ENCODE measurements at regions not wholly inside any gene's neighbourhood (a gene's known extent, or its start where the extent isn't known, plus 50 kb on each side); places are given as distances from the start of the nearest gene placed in this dataset.
"Not testable (repeated sequence)": the region's sequence is repeated elsewhere in the genome, so short reads cannot be mapped to it uniquely, and the experiment has no call there.

DNA sequence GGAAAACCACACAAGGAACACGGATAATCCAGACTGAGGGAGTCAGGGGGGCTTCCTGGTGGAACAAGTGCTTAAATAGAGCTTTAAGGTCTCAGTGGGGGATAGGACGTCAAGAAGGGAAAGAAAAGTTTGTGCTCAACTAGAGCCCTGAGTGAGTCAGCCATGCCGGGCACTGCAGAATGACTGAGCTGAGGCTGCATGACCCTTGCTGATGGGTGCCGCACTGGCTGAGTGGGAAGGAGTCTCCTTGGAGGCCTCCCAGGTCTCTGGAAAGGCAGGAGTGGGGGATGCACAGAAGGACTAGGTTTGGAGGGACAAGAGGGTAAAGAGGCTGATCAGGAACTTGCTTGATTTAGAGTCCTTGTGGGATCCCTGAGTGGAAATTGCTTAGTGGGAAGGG is 150.3 kb downstream of the RPLP1 start:
- no peak for DNase-seq

DNA sequence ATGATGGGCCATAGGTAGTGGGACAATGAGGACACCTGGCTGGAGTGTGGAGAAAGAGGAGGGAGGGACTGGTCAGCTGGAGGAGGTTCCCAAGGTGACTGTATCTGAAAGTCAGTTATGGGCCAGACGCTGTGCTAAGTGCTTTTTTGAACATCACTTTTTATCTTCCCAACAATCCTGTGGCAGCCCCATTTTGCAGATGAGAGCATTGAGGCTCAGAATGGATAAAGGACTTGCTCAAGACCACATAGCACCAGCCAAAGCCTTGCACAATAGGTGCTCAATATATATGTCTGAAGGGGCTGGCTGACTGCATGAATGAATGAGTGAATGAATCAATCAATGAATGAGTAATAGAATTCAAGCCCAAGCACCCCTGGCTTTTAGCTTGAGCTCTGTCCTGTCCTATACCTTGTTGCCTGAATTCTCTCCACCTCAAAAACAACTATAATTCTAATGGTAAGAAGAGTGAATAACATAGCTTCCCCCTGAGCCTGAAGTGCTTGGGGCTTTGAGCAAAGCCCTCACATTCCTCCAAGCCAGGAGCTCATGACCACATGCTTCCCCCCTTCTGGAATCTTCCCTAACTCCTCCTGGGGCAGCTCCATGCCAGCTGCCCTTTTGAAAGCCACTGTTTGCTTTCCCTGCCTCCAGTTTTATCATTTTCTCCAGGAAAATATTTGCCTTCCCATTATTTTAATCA is 150.9 kb downstream of the RPLP1 start:
- DNase-seq, result no peak

DNA sequence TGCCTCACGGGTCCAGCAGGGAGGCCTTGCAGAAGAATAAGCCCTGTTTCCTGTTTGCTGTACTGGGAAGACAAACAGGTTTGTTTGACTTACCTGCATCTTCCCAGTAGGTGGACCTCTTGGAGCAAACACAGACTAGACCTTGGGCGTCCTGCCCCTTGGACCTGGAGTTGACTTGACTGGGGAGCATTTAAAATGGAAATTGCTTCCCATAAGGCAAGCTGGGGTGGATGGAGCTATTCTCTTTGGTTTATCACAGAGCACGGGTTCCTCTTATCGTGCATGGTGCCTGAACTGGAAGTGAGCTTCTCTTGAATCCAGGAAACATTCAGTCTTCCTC is 151.4 kb downstream of the RPLP1 start:
- peak; percentile 62 for DNase-seq

GRCh38 chr15:69606144-69606543 is 153.5 kb downstream of the RPLP1 start:
- DNase-seq, result no peak

DNA sequence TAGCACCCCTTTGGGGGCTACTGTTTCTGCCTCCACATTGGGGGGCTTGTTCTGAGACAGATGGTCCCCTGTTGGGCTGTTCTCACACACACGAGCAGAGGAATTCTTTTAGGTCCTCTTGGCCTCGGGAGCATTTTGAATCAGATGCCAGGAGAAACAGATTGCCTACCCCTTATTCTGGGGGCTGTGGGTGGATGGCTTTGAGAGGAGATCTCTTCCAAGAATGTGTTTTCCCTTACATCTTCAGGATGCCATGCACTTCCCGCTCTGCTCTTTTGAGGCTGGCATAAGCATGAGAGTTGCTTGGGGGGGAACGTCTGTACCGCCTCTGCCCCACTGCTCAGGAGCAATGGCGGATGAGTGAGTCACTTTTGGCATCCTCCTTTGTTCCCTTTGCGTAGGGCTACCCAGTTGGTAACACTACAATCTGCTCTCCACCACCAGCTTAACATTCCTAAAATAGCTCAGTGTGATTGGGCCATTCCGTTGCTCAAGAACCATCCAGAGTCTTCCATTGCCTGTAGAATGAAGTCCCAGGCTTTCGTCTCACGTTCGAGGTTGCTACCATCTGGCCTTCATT is 154.4 kb downstream of the RPLP1 start:
- DNase-seq, result no peak

GRCh38 chr15:69608661-69609060 is 156.0 kb downstream of the RPLP1 start:
- DNase-seq, result no peak

DNA sequence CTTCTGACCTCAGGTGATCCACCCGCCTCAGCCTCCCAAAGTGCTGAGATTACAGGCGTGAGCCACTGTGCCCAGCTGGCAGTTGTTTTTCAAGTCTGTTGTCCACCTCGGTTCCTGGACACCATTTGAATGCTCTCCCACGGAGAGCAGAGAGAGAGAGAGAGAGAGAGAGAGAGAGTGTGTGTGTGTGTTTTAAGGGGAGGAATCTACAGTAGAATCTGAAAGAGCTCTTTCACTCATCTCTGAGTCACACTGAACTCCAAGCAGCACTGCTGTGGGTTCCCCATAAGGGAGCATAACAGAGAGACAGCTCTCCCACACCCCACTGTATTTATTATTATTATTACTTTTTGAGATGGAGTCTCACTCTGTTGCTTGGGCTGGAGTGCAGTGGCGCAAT is 156.6 kb downstream of the RPLP1 start:
- no peak for DNase-seq

DNA sequence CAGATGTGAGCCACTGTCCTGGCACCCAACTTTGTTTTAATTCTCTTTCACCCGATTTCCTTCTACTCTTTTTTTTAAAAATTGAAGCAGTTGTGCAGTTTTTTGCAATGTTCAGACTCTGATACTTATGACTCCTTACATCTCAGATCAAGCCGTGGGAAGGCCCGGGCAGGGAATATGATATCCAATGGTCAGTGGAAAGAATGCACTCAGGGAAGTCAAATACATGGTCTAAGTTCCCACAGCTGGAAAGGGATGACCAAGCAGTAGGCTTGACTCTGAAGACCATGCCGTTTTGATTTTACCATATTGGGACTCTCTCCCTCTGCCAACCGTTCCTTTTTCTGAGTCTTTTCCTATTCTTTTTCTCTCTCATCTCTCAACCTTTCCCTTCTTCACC is 157.2 kb downstream of the RPLP1 start:
- DNase-seq, result no peak

DNA sequence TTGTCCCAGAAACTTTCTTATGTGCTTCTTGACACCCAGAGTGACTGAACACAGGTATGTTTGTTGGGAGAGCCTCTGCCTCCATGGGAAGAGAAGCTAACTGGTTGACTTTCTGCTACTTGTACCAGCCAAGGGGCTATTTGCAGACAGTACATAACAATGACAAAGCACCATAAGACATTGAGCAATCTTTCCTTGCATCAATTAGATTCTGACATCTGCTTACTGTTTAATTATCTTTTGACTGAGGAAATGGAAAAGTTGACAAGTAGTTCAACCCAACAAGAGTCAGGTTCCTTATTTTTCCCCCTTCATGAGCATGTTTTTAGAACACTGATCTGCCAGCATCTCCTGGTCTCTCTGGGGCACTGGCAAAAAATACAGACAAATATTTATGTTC is 157.7 kb downstream of the RPLP1 start:
- DNase-seq, result no peak

DNA sequence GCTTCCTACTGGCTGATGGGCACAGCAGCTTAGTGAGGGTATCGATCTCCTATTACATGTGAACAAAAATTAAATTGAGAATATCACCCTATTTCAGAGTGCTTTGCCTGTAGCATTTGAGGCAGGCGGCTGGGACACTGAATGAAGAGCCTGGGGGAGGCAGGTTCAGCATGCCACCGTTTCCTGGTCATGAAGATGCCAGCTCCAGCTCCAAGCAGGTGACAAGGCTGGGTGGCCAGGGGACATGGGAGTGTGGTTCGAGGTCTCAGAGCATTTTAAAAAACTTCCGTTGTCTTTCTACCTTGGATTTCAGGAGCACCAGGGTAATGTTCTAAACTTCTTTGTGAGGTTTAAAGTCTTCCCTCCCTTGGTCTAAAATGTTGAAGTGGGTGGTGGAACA is 158.2 kb downstream of the RPLP1 start:
- no peak for DNase-seq

GRCh38 chr15:69612112-69612511 is 159.5 kb downstream of the RPLP1 start:
- DNase-seq, result peak; percentile 87

- no peak for DNase-seq
Measured at GRCh38 chr15:69613182-69613581, 160.6 kb downstream of the RPLP1 start.

DNA sequence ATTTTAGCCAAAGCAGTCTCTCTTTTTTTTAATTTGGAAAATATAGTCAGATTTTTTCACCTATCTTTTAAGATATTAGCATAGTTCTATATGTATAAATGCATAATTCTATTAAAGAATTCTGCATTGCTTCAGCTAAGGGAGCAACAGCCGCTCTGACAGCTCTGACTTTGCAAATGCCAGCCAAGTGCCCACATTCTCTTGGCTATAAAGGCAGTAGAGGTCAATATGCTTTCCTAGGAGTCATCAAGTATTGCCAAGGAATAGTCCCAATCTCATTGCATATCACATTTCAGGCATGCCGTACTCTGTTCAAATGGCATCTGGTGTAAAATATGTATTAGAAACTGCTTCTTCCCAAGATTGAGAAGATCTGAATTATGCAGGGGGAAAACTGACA is 161.4 kb downstream of the RPLP1 start:
- no peak for DNase-seq

DNA sequence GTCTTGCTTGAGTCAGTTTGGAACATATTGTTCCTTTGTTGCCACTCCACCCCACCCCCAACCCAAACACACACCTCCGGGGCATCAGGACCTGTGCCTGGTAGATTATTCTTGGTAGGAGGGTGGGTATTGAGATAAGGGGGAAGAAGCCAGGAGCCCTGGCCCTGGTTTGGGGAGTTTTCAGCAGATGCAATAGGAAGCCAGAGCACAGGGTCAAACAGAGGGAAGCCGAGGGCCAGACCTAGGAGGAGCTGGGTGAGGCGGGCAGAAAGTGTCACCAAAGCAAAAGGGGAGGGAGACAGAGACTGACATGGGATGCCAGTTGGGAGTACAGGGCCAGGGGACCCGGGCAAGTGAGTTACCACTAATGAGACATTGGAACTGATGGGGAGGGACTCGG is 163.1 kb downstream of the RPLP1 start:
- no peak for DNase-seq

DNA sequence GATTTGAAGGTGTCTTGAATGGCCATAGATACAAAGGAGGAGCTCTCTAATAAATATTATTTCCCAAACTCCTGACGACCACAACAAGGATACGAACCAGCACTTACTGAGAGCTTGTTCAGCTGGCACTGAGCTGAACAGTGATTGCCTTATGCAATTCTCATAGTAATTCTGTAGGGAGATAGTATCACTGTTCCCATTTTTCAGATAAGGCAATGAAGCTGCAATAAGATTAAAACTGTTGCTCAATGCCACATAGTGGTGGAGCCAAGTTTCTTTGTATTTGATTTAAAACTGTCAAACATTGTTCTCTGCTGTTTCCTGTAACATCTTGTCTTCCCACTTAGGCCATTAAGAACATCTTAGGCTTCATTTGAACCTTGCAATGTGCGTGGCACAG is 163.9 kb downstream of the RPLP1 start:
- DNase-seq, result no peak

DNA sequence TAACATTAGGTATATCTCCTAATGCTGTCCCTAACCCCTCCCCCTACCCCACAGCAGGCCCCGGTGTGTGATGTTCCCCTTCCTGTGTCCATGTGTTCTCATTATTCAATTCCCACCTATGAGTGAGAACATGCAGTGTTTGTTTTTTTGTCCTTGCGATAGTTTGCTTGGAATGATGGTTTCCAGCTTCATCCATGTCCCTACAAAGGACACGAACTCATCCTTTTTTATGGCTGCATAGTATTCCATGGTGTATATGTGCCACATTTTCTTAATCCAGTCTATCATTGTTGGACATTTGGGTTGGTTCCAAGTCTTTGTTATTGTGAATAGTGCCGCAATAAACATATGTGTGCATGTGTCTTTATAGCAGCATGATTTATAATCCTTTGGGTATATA is 164.5 kb downstream of the RPLP1 start:
- DNase-seq, result not testable (repeated sequence)

- no peak for DNase-seq
Measured at GRCh38 chr15:69623392-69624154, 171.0 kb downstream of the RPLP1 start.

DNA sequence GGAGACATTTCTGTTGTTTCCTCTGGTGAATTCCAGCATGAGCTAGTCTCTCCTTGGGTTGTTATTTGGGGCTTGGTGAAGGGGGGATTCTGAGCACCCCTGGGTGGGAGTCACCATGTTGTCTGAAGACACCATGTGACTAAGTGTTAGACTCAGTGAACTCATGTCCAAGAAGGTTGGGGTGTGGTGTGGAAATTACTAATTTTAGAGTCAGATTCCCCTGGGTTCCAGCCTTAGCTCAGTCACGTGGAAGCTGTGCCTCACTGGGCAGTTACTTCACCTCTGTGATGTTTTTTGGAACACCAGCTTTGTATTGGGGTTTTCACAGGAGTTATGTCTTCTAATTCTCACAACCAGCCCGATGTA is 171.5 kb downstream of the RPLP1 start:
- no peak for DNase-seq

DNA sequence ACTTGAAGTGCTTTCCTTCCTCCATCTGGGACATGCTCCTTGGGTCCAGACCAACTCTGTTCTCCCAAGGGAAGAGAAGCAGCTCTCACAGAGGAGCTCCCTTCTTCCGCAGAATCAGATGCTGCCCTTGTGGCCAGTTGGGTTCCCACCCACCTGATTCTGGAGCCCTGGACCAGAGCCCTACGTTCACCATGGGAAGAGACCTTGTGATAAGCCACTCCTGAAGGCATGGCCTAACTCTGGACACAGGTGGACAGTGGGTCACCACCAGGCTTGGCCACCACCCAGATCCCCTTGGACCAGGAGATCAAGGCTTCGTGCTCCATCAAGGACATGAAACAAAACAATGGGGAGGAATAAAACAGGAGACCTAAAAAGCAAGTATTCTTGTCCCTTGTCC is 172.2 kb downstream of the RPLP1 start:
- DNase-seq, result no peak

GRCh38 chr15:69625328-69625727 is 172.7 kb downstream of the RPLP1 start:
- no peak for DNase-seq

DNA sequence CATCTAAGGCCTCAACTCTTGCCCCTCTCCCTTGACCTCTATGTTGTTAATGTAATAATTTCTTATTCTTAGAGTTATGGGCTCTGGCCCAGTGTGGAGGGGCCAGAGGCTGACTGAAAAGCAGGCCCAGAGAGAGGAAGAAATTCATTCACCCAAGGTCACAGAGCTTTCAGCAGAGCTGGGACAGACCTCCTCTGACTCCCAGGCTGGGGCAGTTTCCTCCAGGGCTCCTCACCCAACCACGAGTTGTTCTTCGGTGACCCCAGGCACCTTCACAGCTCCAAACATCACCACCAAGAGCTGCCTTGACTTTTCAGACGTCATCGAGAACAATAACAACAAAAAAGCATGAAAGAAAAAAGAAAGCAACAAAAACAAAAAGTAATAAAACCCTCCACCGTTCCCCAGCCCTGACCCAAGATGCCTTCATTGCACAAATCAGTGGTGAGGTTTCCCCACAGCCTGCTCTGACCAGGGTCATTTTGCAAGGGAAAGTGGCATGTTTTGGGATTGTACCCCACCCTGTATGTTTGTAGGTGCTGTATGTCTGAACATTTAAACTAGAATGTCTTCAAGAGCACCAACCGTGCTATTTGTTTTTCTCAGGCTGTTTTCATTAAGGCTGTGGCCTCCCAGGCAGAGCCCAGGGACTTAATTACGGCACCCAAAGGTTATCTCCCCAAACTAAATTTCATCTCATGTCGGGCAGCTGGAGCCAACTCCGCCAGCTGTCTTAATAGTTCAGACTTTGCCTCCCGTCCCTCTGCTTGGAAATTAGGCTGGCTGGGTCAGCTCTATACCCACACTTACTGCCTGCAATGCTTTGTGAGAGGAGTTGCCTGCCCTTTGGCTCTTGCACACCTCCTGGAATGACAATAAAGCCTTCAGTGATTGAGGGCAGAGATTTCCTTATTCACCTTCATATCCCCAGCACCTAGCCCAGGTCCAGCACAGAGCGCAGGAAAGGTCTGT is 173.8 kb downstream of the RPLP1 start:
- DNase-seq, result no peak

DNA sequence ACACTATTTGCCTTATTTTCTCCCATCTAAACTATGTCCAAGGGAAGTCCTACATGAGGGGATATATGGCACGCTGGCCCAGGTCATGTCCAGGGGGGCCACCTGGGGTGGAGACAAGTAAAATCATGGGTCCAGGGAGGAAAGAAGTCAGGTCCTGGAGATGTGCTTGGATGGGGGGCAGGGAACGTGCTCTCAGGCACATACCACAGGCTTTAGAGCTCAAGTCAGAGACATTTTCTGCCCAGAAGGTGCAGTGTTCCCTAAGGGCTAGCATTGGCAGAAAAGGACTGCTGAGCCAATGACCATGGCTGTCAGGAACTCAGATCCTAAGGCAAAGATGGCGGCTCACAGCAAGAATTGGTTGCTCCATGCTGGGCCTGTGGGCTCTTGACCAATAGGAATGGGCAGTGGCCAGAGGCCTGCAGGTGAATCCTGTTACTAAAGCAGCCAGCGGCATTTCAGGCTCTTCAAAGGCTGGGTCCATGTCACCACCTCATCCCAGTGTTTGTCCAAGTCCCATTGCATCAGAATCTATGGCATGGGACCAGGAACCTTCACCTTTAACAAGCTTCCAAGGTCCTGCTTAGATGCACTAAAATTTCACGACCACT is 175.0 kb downstream of the RPLP1 start:
- DNase-seq, result no peak
